C4-2B (cell line): ENCODE measurements at regions not wholly inside any gene's neighbourhood (a gene's known extent, or its start where the extent isn't known, plus 50 kb on each side); places are given as distances from the start of the nearest gene placed in this dataset.

Experiments
- H3K27ac ChIP-seq: fragments of 450-650 bp; 2 replicates; pipeline ENCODE4 v1.5.1; 2017
- ZFX ChIP-seq: fragments of 450-650 bp; IDR thresholded peaks from 2 replicates; pipeline ENCODE4 v1.6.1; 2017
- TF ChIP-seq, protein P1 (sequence below): fragments of 450-650 bp; conservative IDR thresholded peaks from 2 replicates; pipeline ENCODE4 v1.5.1; 2017; ENCODE audit warnings: mild to moderate bottlenecking

DNA sequence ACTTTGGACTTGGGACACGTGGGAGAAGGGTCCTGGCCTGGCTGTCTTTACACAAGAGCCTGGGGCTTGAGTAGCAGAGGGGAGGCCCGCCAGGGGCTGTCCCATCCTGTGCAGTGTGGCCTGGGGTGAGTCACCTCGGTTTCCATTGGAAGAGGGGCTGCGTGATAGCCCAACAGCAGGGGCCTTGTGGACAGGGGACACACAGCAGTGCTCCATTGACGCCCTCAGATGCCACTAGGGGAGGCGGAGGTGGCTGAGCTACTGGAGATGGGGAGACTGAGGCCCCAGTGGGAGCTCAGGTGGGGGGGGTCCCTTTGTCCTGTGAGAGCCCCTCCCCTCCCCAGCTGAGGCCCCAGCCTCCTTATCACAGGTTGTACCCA lies 50.0 kb upstream of the RNU6ATAC start:
- no peak overlapping the region for H3K27ac ChIP-seq
- no peak for TF ChIP-seq ZFX
- TF ChIP-seq, protein P1, sequence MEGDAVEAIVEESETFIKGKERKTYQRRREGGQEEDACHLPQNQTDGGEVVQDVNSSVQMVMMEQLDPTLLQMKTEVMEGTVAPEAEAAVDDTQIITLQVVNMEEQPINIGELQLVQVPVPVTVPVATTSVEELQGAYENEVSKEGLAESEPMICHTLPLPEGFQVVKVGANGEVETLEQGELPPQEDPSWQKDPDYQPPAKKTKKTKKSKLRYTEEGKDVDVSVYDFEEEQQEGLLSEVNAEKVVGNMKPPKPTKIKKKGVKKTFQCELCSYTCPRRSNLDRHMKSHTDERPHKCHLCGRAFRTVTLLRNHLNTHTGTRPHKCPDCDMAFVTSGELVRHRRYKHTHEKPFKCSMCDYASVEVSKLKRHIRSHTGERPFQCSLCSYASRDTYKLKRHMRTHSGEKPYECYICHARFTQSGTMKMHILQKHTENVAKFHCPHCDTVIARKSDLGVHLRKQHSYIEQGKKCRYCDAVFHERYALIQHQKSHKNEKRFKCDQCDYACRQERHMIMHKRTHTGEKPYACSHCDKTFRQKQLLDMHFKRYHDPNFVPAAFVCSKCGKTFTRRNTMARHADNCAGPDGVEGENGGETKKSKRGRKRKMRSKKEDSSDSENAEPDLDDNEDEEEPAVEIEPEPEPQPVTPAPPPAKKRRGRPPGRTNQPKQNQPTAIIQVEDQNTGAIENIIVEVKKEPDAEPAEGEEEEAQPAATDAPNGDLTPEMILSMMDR = no peak

DNA sequence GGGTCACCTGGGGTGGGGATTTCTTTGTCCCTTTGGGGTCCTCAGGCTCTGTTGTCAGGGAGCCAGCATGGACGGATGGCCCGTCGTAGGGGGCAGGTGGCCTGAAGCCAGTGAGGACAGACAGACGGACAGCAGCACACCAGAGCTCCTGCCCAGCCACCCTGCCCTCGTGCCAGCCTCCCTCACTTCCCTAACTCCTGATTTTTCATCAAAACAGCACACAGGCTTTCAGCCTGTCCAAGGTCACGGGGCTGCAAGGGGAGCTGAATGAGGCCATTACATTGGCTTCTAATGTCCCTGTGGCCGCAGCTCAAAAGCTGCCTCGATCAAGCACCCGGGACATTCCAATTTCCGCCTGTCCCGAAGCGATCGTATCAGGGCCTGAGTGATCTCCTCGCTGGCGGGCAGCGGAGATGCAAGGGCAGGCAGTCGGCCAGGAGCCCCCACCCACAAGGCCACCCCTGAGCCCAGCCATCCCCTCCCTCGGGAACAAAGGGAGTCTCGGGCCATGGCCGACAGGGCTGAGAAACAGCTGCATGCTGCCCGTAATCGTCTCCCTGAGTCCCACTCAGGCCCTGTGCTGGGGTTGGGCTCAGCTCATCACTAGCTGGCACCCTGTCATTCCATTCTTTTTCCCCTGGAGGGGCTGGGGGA lies 50.5 kb upstream of the RNU6ATAC start:
- no peak overlapping the region for H3K27ac ChIP-seq
- TF ChIP-seq ZFX = no peak
- TF ChIP-seq, protein P1 = no peak

DNA sequence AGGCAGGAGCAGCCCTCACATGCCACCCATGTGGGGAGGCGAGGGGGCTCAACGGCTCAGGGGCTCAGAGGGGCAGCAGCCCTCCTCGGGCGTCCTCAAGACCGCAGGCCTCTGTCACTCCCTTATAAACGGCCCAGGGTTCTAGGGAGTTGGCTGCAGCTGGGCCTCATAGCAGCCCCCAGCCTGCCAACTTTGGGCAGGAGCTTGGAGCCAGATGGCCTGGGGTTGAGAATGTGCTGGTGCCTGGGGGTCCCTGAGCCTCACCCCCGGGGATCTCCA lies 51.0 kb upstream of the RNU6ATAC start:
- TF ChIP-seq ZFX = no peak
- TF ChIP-seq, protein P1 = no peak
- H3K27ac ChIP-seq = no peak overlapping the region

DNA sequence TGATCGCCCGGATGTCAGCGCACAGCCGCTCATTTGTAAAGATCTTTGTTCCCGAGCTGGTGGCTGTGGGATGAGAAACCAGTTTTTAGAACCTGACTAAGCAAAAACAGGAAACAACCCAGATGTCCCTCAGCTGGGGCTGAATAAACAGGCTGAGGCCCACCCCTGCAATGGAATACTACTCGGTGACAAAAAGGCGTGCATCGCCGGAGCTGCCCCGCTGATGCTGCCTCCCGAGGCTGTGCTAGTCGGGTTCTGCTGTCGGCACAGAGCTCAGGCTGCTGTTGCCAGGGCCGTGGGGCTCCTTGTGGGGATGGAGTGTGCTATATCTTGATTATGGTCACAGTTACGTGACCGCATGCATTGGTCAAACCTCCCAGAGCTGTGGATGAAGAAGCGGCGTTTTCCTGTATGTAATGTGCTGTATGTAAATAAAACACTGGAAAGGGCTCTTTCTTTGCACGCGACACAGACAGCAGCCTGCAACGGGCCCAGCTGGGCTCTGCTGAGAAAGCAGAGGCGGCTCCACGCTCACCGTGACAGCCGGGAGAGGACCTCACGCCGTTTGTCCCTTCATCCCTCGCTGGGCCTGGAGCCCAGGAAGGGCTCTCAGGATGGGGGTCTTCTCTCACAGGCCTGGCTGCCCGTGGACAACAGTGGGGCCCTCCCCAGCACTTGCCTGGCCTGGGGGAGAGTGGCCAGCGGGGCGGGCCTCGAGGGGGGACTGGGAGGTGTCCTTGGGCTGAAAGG lies 51.5 kb upstream of the RNU6ATAC start:
- H3K27ac ChIP-seq = no peak overlapping the region
- TF ChIP-seq ZFX = no peak
- TF ChIP-seq, protein P1 = no peak

DNA sequence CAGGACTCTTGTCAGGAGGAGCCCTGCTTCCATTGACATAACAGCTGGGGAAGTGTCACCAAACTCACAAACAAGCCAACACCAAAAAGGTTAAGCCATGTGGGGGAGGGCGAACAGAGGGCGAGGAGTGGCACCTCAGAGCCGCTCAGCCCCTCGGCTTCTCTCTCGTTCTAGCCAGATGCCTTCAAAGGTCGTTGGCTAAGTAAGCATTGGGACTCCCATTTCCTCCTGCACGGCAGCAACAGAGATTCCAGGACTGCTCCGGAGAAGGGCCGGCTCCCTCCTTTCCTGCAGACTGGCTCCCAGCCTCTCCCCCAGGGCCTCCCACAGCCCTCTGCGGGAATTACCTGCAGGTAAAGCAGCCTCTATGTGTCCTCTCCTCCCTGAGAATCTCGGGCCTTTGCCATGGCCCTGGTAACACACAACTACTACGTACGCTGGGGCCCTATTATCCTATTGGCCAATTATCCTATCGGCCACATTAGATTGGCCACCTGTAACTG lies 52.1 kb upstream of the RNU6ATAC start:
- H3K27ac ChIP-seq = no peak overlapping the region
- no peak for TF ChIP-seq ZFX

DNA sequence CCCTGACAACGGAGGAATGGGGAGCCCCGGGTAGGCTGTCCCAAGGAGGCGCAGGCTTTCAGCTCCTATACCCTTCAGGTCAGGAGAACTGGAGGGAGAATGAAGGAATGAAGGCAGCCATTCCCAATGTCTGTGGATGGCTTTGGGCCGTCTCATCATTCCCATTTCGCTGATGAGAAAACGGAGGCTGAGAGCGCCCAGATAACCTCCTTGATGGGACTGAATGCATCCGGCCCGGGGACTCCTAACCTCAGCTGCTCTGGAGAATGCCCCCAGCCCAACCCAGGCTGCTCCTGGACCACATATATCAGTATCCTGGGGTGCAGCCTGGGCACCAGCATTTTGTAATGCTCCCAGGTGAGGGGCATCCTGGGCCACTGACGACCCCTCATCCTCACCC lies 52.6 kb upstream of the RNU6ATAC start:
- H3K27ac ChIP-seq = no peak overlapping the region
- no peak for TF ChIP-seq ZFX
- TF ChIP-seq, protein P1 = no peak

DNA sequence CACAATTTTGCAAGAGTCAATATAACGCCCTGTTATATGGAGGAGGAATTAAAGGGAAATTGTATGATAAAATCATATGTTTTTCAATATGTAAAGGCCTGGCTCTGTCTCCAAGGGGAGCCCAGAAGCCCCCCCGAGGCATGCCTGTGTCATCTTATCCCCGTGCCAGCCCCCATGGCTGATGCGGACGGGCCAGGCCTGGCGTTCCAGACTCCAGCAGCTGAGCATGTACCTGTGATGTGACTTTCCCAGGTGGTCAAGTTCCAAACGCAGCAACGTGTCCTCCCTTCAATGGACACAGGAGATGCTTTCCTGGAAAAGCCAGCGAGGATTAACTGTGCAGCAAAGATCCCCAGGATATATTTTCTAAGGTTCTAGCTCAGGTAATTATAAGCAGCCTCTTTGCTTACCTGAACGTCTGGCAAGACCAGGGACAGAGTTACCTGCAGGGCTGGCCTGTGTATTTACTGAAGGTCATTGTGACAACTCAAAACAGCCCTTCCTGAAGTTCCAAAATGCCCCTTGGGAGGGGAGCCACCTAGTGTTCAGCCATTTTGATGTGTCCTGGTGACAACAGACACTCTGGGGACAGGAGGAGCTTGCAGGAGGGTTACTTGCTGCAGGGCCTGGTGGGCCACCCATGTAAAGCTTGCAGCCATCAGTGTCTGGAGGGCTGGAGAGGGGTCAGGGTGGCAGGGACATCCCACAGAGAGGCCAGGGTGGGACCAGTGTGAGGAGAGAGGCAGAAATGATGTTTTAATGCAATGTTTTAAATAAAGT lies 53.3 kb upstream of the RNU6ATAC start:
- no peak for TF ChIP-seq ZFX
- TF ChIP-seq, protein P1 = no peak; the same call in 1 of the 2 replicates
- no peak overlapping the region for H3K27ac ChIP-seq
